Stimulated activated CD8-positive, alpha-beta memory T cell treated with anti-CD3 and anti-CD28 coated beads, Interleukin-7, amount 100 ng/mL, for 24 hours (primary cell): ENCODE measurements at regions not wholly inside any gene's neighbourhood (a gene's known extent, or its start where the extent isn't known, plus 50 kb on each side); places are given as distances from the start of the nearest gene placed in this dataset.
"Not testable (repeated sequence)": the region's sequence is repeated elsewhere in the genome, so short reads cannot be mapped to it uniquely, and the experiment has no call there.

ENCODE experiments used
- DNase-seq: peaks from one replicate; pipeline ENCODE4 v3.0.0-alpha.2; 2020; ENCODE audit warnings: low read depth

DNA sequence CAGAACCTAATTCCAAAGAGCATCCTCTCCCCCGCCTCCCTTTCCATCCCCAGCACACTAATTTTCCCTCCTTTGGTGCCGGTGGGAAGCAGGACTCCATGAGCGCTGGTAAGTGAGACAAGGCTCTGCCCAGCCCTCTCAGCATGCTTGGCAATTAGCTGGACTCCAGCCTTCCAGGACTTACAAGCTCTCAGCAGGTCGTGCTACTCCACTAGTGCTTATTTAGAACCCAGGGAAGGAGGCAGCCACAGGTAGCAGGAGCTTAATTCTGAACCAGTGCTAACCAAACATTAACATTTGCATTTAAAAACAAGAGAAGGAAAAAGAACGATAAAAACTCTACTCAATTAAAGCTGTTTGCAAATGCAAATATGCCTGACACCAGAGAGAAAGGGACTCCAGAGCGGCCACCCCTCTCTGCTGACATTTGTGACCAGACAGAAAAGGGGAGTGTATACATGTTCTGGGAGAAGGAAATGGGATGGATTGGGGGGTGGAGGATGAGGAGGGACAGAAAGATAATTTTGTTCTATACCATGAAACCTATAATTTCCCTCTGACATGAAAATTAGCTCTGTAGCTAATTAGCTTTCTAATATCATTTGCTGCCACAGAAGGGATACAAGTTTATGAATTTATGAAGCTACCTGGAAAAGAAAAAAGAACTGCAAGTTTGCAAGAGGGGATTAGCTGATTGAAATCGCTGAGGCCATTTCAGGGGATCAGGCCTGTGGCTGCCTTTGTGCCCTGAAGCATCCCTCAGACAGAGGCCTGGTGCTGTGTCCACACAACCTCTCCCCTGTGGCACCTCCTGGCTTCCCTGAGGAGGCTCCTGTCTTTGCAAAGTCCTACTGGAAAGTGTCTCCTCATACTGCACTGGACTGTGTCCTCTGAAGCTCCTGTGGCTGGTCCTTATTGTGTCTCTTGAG, 266.3 kb downstream of the SEC61B start:
- DNase-seq = no peak

DNA sequence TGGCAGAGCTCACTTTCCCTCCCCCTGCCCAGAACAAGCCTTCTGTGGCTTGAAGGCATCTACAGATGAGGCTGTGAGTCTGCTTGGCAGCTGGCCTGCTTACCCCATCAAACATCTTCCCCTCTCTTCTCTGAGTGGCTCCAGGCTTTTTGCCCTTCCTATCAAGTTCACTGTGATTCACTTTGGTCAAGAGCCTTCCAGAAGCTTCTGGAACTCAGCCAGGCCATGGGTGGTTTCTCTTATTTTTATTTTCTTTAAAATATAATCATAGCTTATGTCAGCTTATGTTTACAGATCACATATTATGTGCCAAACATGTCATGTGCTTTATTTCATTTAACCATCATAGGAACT, 267.0 kb downstream of the SEC61B start:
- DNase-seq = no peak

DNA sequence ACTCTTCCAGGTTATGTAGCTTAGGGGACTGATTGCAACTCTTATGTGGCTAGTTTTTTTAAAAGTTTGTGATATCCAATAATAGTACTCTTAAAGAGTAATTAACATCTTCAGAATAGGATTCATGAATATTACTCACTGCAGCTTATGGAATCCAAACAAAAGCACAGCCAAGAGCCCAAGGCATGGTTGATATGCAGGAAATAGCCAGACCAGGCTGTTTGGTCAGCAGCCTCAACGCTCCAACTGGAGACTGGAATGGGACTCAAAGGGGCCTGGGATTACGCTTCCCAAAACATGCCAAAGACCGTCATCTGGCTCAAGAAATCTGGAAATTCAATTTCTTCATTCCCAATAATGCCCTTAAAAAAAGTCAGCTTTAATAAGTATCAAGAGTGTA, 268.6 kb downstream of the SEC61B start:
- no peak for DNase-seq

DNA sequence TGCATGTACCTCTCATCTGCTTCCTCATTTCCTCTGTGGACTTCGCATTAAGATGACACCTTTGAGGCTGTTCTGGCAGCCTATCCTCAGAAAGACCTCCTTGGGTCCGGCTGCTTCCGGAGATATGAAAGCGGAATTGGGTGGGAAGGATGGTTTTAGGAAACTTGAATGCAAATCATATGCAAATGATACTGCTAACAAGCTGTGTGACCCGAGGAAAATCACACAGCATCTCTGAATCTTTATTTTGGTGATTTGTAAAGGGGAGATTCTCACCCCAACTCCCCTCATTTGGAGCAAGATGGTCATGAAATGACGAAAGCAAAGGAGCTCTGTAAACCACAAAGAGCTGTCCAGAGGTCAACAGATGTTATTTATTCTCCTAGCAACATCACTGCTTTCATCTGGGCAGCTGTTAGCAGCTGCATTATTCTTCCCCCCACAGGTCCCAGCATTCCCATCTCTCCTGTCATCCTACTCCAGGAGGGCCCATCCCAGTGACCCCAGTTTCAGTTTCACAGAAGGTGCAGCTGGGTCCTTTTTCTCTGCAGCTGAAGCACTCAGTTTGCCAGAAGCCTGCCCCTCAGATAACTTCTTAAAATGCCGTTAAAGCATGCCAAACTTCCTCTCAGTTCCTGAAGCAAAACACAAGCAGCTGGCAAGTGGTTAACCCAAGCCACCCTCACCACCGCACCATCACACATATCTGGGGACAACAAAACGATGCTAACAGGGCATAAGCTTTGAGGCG, 269.5 kb downstream of the SEC61B start:
- no peak for DNase-seq

DNA sequence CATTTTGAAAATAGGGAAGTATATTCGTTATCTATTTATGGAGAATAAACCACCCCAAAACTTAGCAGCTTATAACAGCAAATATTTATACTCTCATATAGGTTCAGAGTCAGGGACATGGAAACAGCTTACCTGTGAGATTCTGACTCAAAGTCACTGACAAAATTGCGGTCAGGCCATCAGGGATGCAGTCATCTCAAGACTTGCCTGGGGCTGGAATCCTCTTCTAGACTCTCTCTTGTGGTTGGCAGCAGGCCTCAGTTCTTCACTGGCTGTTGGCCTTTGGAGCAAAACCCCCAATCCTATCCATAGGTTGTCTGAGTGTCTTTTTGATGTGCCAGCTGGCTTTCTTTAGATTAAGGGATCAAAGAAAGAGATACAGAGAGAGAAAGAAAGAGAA, 275.6 kb downstream of the SEC61B start:
- no peak for DNase-seq

DNA sequence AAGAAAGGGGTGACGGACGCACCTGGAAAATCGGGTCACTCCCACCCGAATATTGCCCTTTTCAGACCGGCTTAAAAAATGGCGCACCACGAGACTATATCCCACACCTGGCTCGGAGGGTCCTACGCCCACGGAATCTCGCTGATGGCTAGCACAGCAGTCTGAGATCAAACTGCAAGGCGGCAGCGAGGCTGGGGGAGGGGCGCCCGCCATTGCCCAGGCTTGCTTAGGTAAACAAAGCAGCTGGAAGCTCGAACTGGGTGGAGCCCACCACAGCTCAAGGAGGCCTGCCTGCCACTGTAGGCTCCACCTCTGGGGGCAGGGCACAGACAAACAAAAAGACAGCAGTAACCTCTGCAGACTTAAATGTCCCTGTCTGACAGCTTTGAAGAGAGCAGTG, 276.9 kb downstream of the SEC61B start:
- not testable (repeated sequence) for DNase-seq

DNA sequence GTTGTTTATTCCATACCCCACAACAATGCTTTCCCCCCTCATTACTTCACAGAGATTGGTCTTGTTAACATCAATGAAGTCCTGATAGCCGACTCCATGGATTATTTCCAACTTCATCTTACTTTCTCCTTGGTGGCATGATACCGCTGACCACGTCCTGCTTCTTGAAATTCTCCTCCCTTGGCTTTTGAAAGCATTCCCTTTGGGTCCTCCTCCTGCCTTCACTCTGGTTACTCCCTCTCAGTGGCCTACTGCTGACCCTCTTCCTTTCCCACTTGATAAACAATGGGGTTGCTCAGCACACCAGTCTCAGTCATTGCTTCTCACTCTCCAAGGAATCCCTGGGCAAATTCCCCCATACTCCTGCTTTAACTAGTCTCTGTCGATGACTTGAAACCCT, 283.9 kb downstream of the SEC61B start:
- no peak for DNase-seq

DNA sequence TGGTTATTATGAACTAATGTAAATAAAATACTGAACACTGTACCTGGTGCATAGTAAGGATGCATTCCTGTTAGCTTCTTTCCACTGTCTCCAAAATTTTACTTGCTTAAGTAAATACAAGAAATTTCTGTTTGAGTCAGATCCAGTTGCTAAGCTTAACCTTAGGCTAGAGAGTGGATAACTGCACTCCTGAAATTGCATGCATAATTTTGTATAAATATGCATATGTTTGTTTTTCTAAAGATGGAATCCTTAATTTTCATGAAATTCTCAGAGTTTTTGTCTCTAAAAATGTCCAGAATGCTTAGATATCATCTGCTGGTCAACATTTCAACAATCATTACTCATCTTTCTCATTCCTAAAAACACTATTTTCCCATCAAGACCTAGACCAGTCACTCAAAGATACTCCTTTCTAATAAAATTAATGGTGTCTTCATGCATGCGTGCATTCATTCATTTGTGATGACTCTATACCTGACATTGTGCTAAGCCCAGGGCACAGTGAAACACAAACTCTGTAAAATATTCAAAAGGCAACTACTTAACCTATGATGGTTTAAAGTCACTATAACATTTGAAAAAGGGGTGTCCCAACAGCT, 284.8 kb downstream of the SEC61B start:
- no peak for DNase-seq

DNA sequence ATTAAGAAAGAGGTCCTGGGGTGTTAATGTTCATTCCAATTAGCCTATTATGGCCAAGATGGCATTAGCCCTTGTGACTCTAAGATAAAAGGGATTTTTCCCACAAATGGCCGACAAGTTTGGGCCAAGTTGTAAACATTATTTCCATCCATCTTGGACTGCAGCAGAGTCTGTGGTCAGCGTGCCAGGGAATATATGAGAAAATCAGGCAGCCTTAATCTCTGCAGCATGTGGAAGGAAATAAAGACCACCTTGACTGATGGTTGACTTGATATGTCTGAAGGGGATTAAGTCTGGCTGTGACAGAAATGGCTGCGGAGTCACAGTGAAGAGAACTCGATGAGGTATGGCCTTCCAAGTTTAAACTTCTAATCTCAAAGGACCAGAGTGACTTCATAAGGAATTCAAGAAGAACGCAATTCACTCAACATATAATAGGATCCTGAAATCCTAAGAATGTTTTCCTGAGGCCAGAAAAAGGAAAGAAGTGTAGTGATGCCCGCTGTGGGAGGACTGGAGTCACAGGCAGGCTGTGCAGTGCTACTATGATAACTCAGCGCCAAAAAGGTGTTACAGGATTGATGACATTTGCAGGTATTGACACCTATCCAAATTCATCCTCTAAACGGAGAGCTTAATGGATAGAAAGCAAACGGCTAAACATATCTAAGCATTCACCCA, 287.1 kb downstream of the SEC61B start:
- DNase-seq = no peak

DNA sequence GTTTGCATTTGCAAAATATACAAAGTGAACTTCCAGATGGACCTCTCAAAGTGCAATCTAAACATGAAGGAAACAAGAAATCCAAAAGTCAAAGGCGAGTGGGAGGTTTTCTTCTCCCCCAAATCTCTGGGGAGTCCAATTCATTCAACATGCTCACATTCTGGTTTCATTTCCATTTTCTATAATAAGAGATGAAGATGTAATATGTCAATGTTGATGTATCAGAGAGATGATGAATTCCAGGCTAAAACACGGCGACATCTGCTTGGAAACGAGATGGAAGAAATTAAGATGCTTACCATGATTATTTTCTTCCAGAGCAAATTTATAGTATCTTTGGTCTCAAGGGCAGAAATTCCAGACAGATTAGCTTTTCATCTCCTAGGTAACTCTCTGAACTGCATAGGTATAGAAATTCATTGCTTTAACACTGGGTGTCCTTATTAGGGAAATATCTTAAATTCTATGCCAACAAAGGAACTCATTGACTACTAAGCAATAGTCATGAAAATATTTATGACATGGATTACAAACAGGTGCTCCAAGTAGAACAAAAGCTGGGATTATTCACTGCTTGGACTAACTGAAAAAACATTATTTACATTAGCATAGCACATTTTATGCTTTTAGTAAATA, 287.9 kb downstream of the SEC61B start:
- DNase-seq = no peak

DNA sequence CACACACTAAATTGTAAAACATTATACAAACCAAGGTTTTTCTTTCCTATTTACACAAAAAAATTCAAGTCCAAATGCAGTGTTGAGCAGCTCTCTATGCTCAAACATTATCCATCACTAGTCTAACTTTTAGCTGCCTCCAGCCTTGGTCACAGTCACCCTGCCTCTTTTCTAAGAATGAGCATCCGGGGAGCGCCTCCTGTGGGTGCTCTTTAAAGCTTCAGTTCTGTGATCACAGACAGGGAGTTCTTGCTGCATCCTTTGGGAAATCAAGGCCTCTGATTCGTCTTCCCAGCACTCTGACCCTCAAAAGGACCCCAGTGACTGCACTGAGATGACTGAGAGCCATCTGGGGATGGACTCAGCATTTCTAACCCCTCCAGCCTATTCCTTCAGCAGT, 289.6 kb downstream of the SEC61B start:
- DNase-seq = no peak

DNA sequence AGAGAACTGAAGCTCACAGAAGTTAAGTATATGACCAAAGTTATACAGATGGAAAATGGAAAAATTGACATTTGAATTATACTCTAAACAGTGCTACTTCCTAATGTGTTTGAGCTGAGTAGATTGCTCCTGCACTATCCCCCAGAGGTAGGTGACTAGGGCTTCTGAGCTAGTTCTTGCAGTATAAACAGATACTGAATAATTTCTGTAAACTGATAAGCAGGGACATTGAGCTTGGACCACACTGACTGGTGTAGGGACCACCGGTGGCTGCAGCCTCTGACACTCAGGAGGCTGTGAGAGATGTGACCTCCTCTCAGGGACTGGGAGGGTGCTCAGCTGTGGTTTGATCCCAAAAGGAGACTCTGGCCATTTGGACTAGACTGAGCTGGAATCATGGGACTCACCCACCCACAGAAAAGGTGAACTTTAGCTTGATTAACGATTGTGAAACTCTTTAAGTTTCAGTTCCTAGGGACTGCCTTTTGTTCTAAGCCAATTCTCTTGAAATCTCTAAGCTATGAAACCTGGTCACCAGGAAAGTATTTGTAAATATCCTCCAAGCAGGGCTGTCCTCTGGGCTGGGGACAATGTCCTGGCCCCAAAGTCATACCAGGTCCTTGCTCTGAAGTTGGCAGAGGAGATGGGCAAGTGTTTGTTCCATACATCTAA, 291.5 kb downstream of the SEC61B start:
- no peak for DNase-seq

DNA sequence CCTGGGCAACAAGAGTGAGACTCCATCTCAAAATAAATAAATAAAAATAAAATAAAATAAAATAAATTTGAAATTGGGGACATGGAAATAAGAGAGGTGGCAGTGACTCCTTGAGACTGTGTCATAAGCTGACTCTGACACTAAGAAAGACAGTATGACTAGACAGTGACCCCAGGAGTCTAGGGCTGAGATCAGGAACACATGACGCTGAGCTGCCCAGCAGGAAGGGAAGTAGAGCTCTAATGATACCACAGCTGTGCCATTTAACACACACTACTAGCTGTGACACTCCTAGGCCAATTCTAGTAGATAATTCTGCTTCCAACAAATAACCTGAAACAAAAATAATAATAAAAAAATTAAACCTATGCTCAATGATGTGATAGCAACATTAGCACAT, 293.0 kb downstream of the SEC61B start:
- DNase-seq = no peak

DNA sequence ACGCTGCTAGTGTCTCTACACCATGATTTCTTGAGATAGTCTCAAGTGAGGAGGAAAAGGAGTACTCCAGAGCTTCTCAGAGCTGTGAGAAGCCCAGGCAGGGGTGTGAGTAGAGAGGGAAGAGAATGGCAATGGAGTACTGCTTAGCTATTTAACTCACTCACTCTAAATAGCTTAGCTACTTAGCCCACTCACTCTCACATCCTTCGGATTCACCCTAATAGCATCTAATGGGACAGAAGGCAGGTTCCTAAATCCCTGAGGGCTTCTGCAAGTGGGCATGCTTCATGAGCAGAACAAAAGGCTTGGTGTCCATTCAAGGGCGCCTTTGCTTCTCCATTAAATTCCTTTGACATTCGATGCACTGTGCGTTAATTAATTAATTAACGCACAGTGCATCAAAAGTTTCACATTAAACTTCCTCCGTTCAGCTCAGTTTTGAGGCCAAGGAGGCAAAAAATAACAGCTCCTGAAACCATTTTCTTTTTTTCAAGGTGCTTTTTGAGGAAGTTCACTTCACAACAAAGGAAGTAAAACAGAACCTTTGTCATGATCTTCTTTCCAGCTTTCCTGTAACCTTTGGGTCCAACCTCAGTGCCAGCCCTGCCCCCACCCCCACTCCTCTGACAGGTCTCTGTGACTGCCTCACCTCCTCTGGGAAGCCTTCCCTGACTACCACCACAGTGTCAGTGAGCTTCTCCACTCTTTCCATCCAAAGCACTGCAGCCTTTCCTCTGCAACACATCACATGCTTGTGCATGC, 294.0 kb downstream of the SEC61B start:
- DNase-seq = no peak

DNA sequence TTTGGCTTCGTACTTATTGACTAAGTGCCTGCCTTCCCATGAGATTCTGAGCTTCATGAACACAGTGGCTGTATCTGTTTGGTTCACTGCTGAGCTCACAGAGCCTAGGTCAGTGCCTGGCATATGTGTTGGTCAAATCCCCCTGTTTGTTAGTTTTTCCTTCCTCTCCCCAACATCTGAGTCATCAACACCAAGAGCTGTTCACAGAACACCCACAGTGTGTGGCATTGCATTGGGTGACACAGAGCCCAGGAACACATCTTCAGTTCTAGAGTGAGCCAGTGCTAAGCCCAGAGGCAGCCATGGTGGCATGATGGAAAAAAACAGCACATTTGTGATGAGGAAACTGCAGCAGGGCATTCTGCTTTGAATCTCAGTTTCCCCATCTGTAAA, 294.6 kb downstream of the SEC61B start:
- DNase-seq = no peak

DNA sequence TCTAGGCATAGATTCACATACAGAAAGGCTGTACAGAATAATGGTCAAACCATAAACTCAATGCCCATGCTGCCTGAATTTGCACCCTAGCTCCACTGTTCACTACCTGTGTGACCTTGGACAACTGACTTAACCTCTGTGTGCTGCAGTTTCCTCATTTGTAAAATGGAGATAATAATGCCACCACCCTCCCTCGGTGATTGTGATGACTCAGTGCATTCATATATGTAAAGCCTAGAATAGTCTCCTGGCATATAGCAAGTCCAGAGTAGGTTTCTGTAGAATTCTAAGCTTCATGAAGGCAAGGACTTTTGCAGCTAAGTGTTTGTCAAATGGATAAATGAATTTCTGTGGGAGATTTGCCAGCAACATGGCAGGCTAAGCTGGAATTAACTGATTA, 297.8 kb upstream of the NR4A3 start:
- DNase-seq = no peak

DNA sequence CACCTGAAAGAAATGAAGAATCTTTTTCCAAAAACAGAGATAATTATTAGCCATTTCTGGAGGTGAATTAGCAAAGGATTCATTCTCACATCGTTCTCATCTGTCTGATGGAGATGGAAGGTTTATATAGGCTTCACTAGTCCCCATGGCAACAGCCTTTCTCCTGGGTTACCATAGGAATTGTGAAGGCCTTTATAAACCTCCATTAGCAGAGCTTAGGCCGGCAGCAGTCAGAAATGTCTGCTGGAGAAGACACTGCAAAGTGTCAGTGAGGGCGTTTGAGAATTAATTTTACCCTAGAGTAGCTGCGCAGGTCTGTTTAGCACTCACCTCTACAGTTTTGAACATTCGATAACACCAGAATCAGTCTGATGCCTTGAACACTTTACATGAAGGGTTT, 290.4 kb upstream of the NR4A3 start:
- DNase-seq = no peak

DNA sequence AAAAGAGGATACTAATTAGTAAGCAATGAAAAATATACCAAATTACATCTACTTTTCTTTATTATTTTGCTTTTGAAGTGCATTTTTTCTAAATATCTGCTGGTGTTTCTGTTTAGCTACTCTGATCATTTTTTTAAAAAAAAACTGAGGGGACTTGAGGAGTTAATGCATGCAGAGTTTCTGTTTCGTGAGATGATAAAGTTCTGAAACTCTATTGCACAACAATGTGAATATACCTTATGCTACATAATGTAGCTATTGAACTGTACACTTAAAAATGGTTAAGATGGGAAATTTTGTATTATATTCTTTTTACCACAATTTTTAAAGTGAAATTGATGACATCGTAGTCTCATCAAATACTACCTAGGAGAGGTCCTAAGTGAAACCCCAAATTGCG, 288.3 kb upstream of the NR4A3 start:
- DNase-seq = no peak

DNA sequence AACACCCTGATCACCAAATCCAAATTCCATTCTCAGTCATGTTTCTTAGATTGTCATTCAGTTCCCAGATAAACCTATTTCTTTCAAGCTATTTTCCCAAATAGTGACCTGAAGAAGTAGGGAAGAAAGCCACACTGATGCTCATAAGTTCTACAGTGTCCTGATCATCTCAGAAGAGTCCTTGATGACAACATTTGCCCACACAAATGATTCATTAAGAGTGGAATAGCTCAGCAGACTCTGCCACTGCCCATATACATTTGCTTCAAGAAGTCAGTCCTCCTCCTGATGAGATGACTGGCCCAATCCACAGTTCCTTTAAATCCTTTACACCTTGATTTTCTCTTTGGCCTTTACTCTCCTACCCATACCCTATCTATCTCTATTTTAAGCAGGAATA, 283.7 kb upstream of the NR4A3 start:
- no peak for DNase-seq

DNA sequence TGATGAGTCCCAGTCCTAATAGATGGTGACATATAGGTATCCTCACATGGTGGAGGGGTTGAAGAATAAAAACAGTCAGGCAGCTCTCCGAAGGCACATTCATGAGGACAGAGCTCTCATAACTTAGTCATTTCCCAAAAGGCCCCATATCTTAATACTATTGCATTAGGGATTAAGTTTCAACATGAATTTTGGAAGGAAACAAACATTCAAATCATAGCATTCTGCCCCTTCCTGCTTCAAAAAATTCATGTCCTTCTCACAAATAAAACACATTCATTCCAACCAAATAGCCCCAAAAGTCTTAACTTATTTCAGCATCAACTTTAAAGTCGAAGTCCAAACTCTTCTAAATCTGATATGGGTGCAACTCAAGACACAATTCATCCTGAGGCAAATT, 277.2 kb upstream of the NR4A3 start:
- no peak for DNase-seq

DNA sequence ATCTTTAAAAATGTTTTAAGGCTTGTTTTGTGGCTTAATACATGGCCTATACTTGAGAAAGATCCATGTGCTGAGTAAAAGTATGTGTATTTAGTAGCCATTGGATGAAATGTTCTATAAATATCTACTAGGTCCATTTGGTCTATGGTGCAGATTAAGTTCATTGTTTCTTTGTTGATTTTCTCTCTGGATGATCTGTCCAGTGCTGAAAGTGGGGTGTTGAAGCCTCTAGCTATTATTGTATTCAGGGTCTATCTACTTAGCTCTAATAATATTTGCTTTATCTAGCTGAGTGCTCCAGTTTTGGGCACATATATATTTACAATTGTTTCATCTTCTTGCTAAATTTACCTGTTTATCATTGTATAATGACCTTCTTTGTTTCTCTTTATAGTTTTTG, 272.2 kb upstream of the NR4A3 start:
- no peak for DNase-seq
